ENCODE measurements at regions not wholly inside any gene's neighbourhood (a gene's known extent, or its start where the extent isn't known, plus 50 kb on each side); places are given as distances from the start of the nearest gene placed in this dataset.

GRCh38 chr13:44271915-44272341 is 101.7 kb upstream of the SERP2 start:
- H3K27ac ChIP-seq (ENCODE audit: low read depth, low read length) = peak overlapping the region; percentile 87
- H3K9ac ChIP-seq (ENCODE audit: low read depth in 1 of 3, low read length in 3 of 3) = peak overlapping the region in 2 of 3 donors; percentile 60 to 70
- peaks cover 32 to 49% (median 36%) of the 10 kb centered on the region in 3 donors for H3K4me1 ChIP-seq (ENCODE audit: control insufficient read depth in 3 of 3, insufficient read depth in 3 of 3, low read length in 3 of 3)

DNA sequence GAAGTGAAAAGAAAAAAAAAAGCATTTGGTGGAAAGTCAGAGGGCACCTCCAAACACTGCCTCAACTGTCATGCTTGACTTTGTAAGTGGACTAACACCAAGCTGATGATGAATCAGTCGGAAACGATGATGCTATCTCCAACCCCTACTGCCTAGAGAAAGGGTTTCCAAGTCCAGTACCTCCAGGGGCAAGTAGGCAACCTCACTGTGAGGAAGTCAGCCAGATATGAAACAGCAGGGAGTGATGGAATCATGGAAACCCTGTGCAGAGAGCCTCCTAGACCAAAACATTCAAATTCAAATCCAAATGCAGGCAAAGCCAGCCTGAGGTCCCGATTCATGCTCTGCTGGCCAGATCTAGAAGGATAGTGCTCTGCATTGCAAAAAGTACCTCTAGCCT is 100.9 kb upstream of the SERP2 start:
- Histone ChIP-seq H3K9me3 (ENCODE audit: control insufficient read depth in 3 of 3, low read length in 3 of 3) (no peaks in the 10 kb centered on the region), H3K4me3 (ENCODE audit: low read length in 3 of 3) (no peak overlapping the region), H3K27ac (ENCODE audit: low read depth, low read length) (peak overlapping the region; percentile 87), H3K9ac (ENCODE audit: low read depth in 1 of 3, low read length in 3 of 3) (no peak overlapping the region), H3K4me1 (ENCODE audit: control insufficient read depth in 3 of 3, insufficient read depth in 3 of 3, low read length in 3 of 3) (peaks cover 32 to 49% (median 36%) of the 10 kb centered on the region in 3 donors), H3K36me3 (ENCODE audit: control insufficient read depth in 3 of 3, insufficient read depth in 3 of 3, low read length in 3 of 3) (no peaks in the 10 kb centered on the region), H3K27me3 (ENCODE audit: control insufficient read depth in 3 of 3, insufficient read depth in 3 of 3, low read length in 3 of 3) (no peaks in the 10 kb centered on the region)

More at GRCh38 chr13:44271915-44272341, 101.7 kb upstream of the SERP2 start:
- H3K27me3 ChIP-seq (ENCODE audit: control insufficient read depth in 3 of 3, insufficient read depth in 3 of 3, low read length in 3 of 3) = no peaks in the 10 kb centered on the region
- peak overlapping the region in 2 of 3 donors; percentile 31 to 53 for H3K4me3 ChIP-seq (ENCODE audit: low read length in 3 of 3)
- H3K36me3 ChIP-seq (ENCODE audit: control insufficient read depth in 3 of 3, insufficient read depth in 3 of 3, low read length in 3 of 3) = no peaks in the 10 kb centered on the region
- H3K9me3 ChIP-seq (ENCODE audit: control insufficient read depth in 3 of 3, low read length in 3 of 3) = no peaks in the 10 kb centered on the region

GRCh38 chr13:44273216-44273615 is 100.4 kb upstream of the SERP2 start:
- no peak overlapping the region for H3K4me3 ChIP-seq (ENCODE audit: low read length in 3 of 3)
- peaks cover 32 to 49% (median 36%) of the 10 kb centered on the region in 3 donors for H3K4me1 ChIP-seq (ENCODE audit: control insufficient read depth in 3 of 3, insufficient read depth in 3 of 3, low read length in 3 of 3)
- no peaks in the 10 kb centered on the region for H3K36me3 ChIP-seq (ENCODE audit: control insufficient read depth in 3 of 3, insufficient read depth in 3 of 3, low read length in 3 of 3)
- H3K27ac ChIP-seq (ENCODE audit: low read depth, low read length) = peak overlapping the region; percentile 65
- no peak overlapping the region for H3K9ac ChIP-seq (ENCODE audit: low read depth in 1 of 3, low read length in 3 of 3)
- no peaks in the 10 kb centered on the region for H3K9me3 ChIP-seq (ENCODE audit: control insufficient read depth in 3 of 3, low read length in 3 of 3)
- H3K27me3 ChIP-seq (ENCODE audit: control insufficient read depth in 3 of 3, insufficient read depth in 3 of 3, low read length in 3 of 3) = no peaks in the 10 kb centered on the region

- Histone ChIP-seq H3K27me3 (ENCODE audit: control insufficient read depth in 3 of 3, insufficient read depth in 3 of 3, low read length in 3 of 3) (no peaks in the 10 kb centered on the region), H3K27ac (ENCODE audit: low read depth, low read length) (peak overlapping the region; percentile 65), H3K4me1 (ENCODE audit: control insufficient read depth in 3 of 3, insufficient read depth in 3 of 3, low read length in 3 of 3) (peaks cover 32 to 49% (median 36%) of the 10 kb centered on the region in 3 donors), H3K36me3 (ENCODE audit: control insufficient read depth in 3 of 3, insufficient read depth in 3 of 3, low read length in 3 of 3) (no peaks in the 10 kb centered on the region), H3K4me3 (ENCODE audit: low read length in 3 of 3) (peak overlapping the region; percentile 15 to 39 (median 39)), H3K9ac (ENCODE audit: low read depth in 1 of 3, low read length in 3 of 3) (peak overlapping the region in 1 of 3 donors; percentile 26), H3K9me3 (ENCODE audit: control insufficient read depth in 3 of 3, low read length in 3 of 3) (no peaks in the 10 kb centered on the region)
These were observed 99.4 kb upstream of the SERP2 start for GRCh38 chr13:44273991-44274770.

- Histone ChIP-seq H3K27me3 (ENCODE audit: control insufficient read depth in 3 of 3, insufficient read depth in 3 of 3, low read length in 3 of 3) (no peaks in the 10 kb centered on the region), H3K4me3 (ENCODE audit: low read length in 3 of 3) (peak overlapping the region in 2 of 3 donors; percentile 39), H3K9me3 (ENCODE audit: control insufficient read depth in 3 of 3, low read length in 3 of 3) (no peaks in the 10 kb centered on the region), H3K4me1 (ENCODE audit: control insufficient read depth in 3 of 3, insufficient read depth in 3 of 3, low read length in 3 of 3) (peaks cover 32 to 49% (median 36%) of the 10 kb centered on the region in 3 donors), H3K9ac (ENCODE audit: low read depth in 1 of 3, low read length in 3 of 3) (no peak overlapping the region), H3K27ac (ENCODE audit: low read depth, low read length) (peak overlapping the region; percentile 65), H3K36me3 (ENCODE audit: control insufficient read depth in 3 of 3, insufficient read depth in 3 of 3, low read length in 3 of 3) (no peaks in the 10 kb centered on the region)
These were observed 98.8 kb upstream of the SERP2 start for GRCh38 chr13:44274771-44275205.

DNA sequence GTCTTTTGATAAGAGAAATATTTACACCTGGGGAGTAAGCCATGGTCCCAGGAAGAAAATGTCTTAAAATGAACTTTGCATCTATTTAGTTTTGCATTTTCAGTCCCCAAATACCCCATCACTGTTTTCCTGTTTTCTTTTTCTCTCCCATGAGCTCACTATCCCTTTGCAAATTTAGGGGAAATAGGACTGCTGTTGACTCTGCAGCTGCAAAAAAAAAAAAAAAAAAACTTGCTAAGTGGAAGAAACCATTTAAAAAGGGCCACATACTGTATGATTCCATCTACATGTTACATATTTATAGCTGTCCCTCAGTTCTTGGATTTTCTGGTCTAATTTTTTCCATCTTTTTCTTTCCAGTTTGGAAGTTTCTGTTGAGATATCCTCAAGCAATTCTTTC is 98.2 kb upstream of the SERP2 start:
- Histone ChIP-seq H3K4me3 (ENCODE audit: low read length in 3 of 3) (no peak overlapping the region), H3K4me1 (ENCODE audit: control insufficient read depth in 3 of 3, insufficient read depth in 3 of 3, low read length in 3 of 3) (peaks cover 30 to 45% (median 36%) of the 10 kb centered on the region in 3 donors), H3K36me3 (ENCODE audit: control insufficient read depth in 3 of 3, insufficient read depth in 3 of 3, low read length in 3 of 3) (no peaks in the 10 kb centered on the region), H3K27ac (ENCODE audit: low read depth, low read length) (peak overlapping the region; percentile 65), H3K9me3 (ENCODE audit: control insufficient read depth in 3 of 3, low read length in 3 of 3) (no peaks in the 10 kb centered on the region), H3K27me3 (ENCODE audit: control insufficient read depth in 3 of 3, insufficient read depth in 3 of 3, low read length in 3 of 3) (no peaks in the 10 kb centered on the region), H3K9ac (ENCODE audit: low read depth in 1 of 3, low read length in 3 of 3) (no peak overlapping the region)

GRCh38 chr13:44276061-44276460 is 97.6 kb upstream of the SERP2 start:
- H3K4me1 ChIP-seq (ENCODE audit: control insufficient read depth in 3 of 3, insufficient read depth in 3 of 3, low read length in 3 of 3) = peaks cover 23 to 39% (median 29%) of the 10 kb centered on the region in 3 donors
- no peak overlapping the region for H3K4me3 ChIP-seq (ENCODE audit: low read length in 3 of 3)
- no peak overlapping the region for H3K9ac ChIP-seq (ENCODE audit: low read depth in 1 of 3, low read length in 3 of 3)
- H3K9me3 ChIP-seq (ENCODE audit: control insufficient read depth in 3 of 3, low read length in 3 of 3) = no peaks in the 10 kb centered on the region
- H3K27ac ChIP-seq (ENCODE audit: low read depth, low read length) = no peak overlapping the region
- H3K36me3 ChIP-seq (ENCODE audit: control insufficient read depth in 3 of 3, insufficient read depth in 3 of 3, low read length in 3 of 3) = no peaks in the 10 kb centered on the region
- H3K27me3 ChIP-seq (ENCODE audit: control insufficient read depth in 3 of 3, insufficient read depth in 3 of 3, low read length in 3 of 3) = no peaks in the 10 kb centered on the region

DNA sequence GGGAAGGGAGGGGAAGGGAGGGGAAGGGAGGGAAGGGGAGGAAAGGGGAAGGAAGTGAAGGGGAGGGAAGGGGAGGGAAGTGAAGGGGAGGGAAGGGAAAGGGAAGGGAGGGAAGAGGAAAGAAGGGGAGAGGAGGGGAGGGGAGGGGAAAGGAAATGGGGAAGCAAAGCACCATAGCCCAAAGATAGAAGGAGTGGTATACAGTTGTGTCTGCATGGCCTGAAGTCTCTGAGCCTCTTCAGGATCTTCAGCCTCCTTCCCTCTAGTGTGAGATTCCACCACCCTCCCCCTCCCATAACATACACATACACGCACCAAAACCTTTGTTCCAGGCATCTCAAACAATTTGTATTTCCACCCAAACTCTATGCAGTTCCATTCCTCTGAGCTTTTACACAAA is 96.2 kb upstream of the SERP2 start:
- H3K4me3 ChIP-seq (ENCODE audit: low read length in 3 of 3) = no peak overlapping the region
- no peak overlapping the region for H3K27ac ChIP-seq (ENCODE audit: low read depth, low read length)
- H3K27me3 ChIP-seq (ENCODE audit: control insufficient read depth in 3 of 3, insufficient read depth in 3 of 3, low read length in 3 of 3) = no peaks in the 10 kb centered on the region
- no peak overlapping the region for H3K9ac ChIP-seq (ENCODE audit: low read depth in 1 of 3, low read length in 3 of 3)
- no peaks in the 10 kb centered on the region for H3K9me3 ChIP-seq (ENCODE audit: control insufficient read depth in 3 of 3, low read length in 3 of 3)
- peaks cover 9 to 25% (median 15%) of the 10 kb centered on the region in 3 donors for H3K4me1 ChIP-seq (ENCODE audit: control insufficient read depth in 3 of 3, insufficient read depth in 3 of 3, low read length in 3 of 3)
- no peaks in the 10 kb centered on the region for H3K36me3 ChIP-seq (ENCODE audit: control insufficient read depth in 3 of 3, insufficient read depth in 3 of 3, low read length in 3 of 3)

- H3K9me3 ChIP-seq (ENCODE audit: control insufficient read depth in 3 of 3, low read length in 3 of 3) = no peaks in the 10 kb centered on the region
- no peak overlapping the region for H3K27ac ChIP-seq (ENCODE audit: low read depth, low read length)
- H3K4me3 ChIP-seq (ENCODE audit: low read length in 3 of 3) = no peak overlapping the region
- no peaks in the 10 kb centered on the region for H3K36me3 ChIP-seq (ENCODE audit: control insufficient read depth in 3 of 3, insufficient read depth in 3 of 3, low read length in 3 of 3)
- H3K27me3 ChIP-seq (ENCODE audit: control insufficient read depth in 3 of 3, insufficient read depth in 3 of 3, low read length in 3 of 3) = no peaks in the 10 kb centered on the region
- peaks cover 6 to 17% (median 10%) of the 10 kb centered on the region in 3 donors for H3K4me1 ChIP-seq (ENCODE audit: control insufficient read depth in 3 of 3, insufficient read depth in 3 of 3, low read length in 3 of 3)
- H3K9ac ChIP-seq (ENCODE audit: low read depth in 1 of 3, low read length in 3 of 3) = no peak overlapping the region
These were observed 95.5 kb upstream of the SERP2 start for GRCh38 chr13:44278166-44278565.

DNA sequence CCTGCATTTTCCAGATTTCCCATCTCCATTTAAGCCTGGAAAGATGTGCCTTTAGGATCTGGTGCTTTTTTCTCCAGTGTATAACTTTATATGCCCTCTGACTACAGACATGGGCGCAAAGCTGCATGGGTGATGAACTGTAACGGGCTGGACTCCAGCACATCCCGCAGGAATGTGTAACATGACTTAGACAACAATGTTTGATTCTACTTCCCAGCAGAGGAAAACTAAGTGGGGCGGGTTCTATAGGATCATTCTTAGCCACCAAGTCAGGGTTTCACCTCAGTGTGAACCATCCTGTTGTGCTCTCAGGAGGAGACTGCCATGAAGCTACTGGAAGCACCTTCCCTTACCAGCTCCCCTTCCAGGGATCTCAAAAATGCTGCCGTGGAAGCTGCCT is 93.2 kb upstream of the SERP2 start:
- Histone ChIP-seq H3K9ac (ENCODE audit: low read depth in 1 of 3, low read length in 3 of 3) (no peak overlapping the region), H3K9me3 (ENCODE audit: control insufficient read depth in 3 of 3, low read length in 3 of 3) (no peaks in the 10 kb centered on the region), H3K36me3 (ENCODE audit: control insufficient read depth in 3 of 3, insufficient read depth in 3 of 3, low read length in 3 of 3) (no peaks in the 10 kb centered on the region), H3K4me3 (ENCODE audit: low read length in 3 of 3) (no peak overlapping the region), H3K27me3 (ENCODE audit: control insufficient read depth in 3 of 3, insufficient read depth in 3 of 3, low read length in 3 of 3) (no peaks in the 10 kb centered on the region), H3K4me1 (ENCODE audit: control insufficient read depth in 3 of 3, insufficient read depth in 3 of 3, low read length in 3 of 3) (no peaks in the 10 kb centered on the region), H3K27ac (ENCODE audit: low read depth, low read length) (no peak overlapping the region)
